Neural cell (in vitro differentiated cells): ENCODE measurements at regions not wholly inside any gene's neighbourhood (a gene's known extent, or its start where the extent isn't known, plus 50 kb on each side); places are given as distances from the start of the nearest gene placed in this dataset.

ENCODE experiments used
- H2AFZ ChIP-seq: fragments of 200-600, 300-800 bp; sonication (generic), shearing (Covaris generic); 2 replicates; pipeline ENCODE4 v1.6.0; 2014; ENCODE audit warnings: low read depth, mild to moderate bottlenecking, antibody characterized with exemption, low read length, moderate library complexity
- H3F3A ChIP-seq: fragments of 200-600 bp; shearing (Covaris generic); 2 replicates; pipeline ENCODE4 v1.6.1; 2016; ENCODE audit warnings: mild to moderate bottlenecking, moderate library complexity, mixed read lengths, antibody characterized with exemption, low read length; ENCODE audit not compliant: insufficient read depth, poor library complexity, severe bottlenecking
- H3K27ac ChIP-seq: fragments of 200-600, 300-800 bp; sonication (generic), shearing (Covaris generic); 2 replicates; pipeline ENCODE4 v1.5.1; 2014; ENCODE audit warnings: mild to moderate bottlenecking, low read length, moderate library complexity
- H3K27me3 ChIP-seq: fragments of 300-800, 200-600 bp; sonication (generic), shearing (Covaris generic); 2 replicates; pipeline ENCODE4 v1.6.0; 2014; ENCODE audit warnings: mild to moderate bottlenecking, low read depth, low read length, moderate library complexity; ENCODE audit not compliant: insufficient read depth
- H3K36me3 ChIP-seq: fragments of 300-800, 200-600 bp; sonication (generic), shearing (Covaris generic); 2 replicates; pipeline ENCODE4 v1.5.1; 2014; ENCODE audit warnings: mild to moderate bottlenecking, antibody characterized with exemption, low read length, moderate library complexity; ENCODE audit not compliant: insufficient read depth
- H3K4me2 ChIP-seq: fragments of 300-800, 200-600 bp; sonication (generic), shearing (Covaris generic); 2 replicates; pipeline ENCODE4 v1.6.0; 2014; ENCODE audit warnings: mild to moderate bottlenecking, low read length
- H3K4me3 ChIP-seq: fragments of 300-800, 200-600 bp; sonication (generic), shearing (Covaris generic); 2 replicates; pipeline ENCODE4 v1.5.1; 2014; ENCODE audit warnings: mild to moderate bottlenecking, low read length, moderate library complexity
- H3K79me2 ChIP-seq: fragments of 200-600 bp; shearing (Covaris generic); replicated peaks from 2 replicates; pipeline ENCODE4 v1.6.0; 2014; ENCODE audit warnings: mild to moderate bottlenecking, low read length, moderate library complexity; ENCODE audit not compliant: insufficient read depth
- H3K9ac ChIP-seq: fragments of 300-800, 200-600 bp; sonication (generic), shearing (Covaris generic); 2 replicates; pipeline ENCODE4 v1.6.1; 2016; ENCODE audit warnings: mild to moderate bottlenecking, low read length, mixed read lengths
- H3K9me2 ChIP-seq: fragments of 200-600 bp; shearing (Covaris generic); 2 replicates; pipeline ENCODE4 v1.6.1; 2016; ENCODE audit warnings: mild to moderate bottlenecking, low read length, mixed read lengths; ENCODE audit not compliant: insufficient read depth
- H3K9me3 ChIP-seq: fragments of 200-600, 300-800 bp; sonication (generic), shearing (Covaris generic); 2 replicates; pipeline ENCODE4 v1.6.1; 2016; ENCODE audit warnings: mild to moderate bottlenecking, mixed run types, low read length, moderate library complexity, mixed read lengths
- H4K20me1 ChIP-seq: fragments of 200-600 bp; shearing (Covaris generic); 2 replicates; pipeline ENCODE4 v1.6.1; 2016; ENCODE audit warnings: mild to moderate bottlenecking, mixed run types; ENCODE audit not compliant: insufficient read depth
- CTCF ChIP-seq: fragments of 450-650 bp; IDR thresholded peaks from 2 replicates; pipeline ENCODE4 v1.5.1; 2014; ENCODE audit warnings: antibody characterized with exemption, mild to moderate bottlenecking, moderate library complexity; ENCODE audit not compliant: poor library complexity, severe bottlenecking
- EP300 ChIP-seq: fragments of 450-650 bp; conservative IDR thresholded peaks from 2 replicates; pipeline ENCODE4 v1.6.1; 2014; ENCODE audit warnings: antibody characterized with exemption, mild to moderate bottlenecking, moderate library complexity; ENCODE audit not compliant: poor library complexity, severe bottlenecking
- EZH2 ChIP-seq: fragments of 200-600, 300-800 bp; shearing (Covaris generic), sonication (generic); IDR thresholded peaks from 2 replicates; pipeline ENCODE4 v1.6.1; 2014; ENCODE audit warnings: antibody characterized with exemption, low read length, borderline replicate concordance, mild to moderate bottlenecking; ENCODE audit not compliant: insufficient read depth, poor library complexity, severe bottlenecking
- MXI1 ChIP-seq: fragments of 450-650 bp; conservative IDR thresholded peaks from 2 replicates; pipeline ENCODE4 v1.6.1; 2014; ENCODE audit warnings: antibody characterized with exemption, mild to moderate bottlenecking; ENCODE audit not compliant: poor library complexity, severe bottlenecking
- POLR2AphosphoS5 ChIP-seq: IDR thresholded peaks from 2 replicates; pipeline ENCODE4 v1.6.1; 2012
- RAD21 ChIP-seq: fragments of 450-650 bp; conservative IDR thresholded peaks from 2 replicates; pipeline ENCODE4 v1.6.1; 2014; ENCODE audit warnings: antibody characterized with exemption, mild to moderate bottlenecking, moderate library complexity
- REST ChIP-seq: IDR thresholded peaks from 2 replicates; pipeline ENCODE4 v1.6.1; 2012; ENCODE audit warnings: borderline replicate concordance
- SMC3 ChIP-seq: fragments of 450-650 bp; conservative IDR thresholded peaks from 2 replicates; pipeline ENCODE4 v1.6.1; 2014; ENCODE audit warnings: antibody characterized with exemption, mild to moderate bottlenecking, moderate library complexity; ENCODE audit not compliant: poor library complexity
- TAF1 ChIP-seq: IDR thresholded peaks from 2 replicates; pipeline ENCODE4 v1.6.1; 2012; ENCODE audit warnings: low read depth

- no peak overlapping the region for H3K4me3 ChIP-seq
- H3K36me3 ChIP-seq = no peaks in the 10 kb centered on the region
- no peaks in the 10 kb centered on the region for H4K20me1 ChIP-seq
- no peaks in the 10 kb centered on the region for H3K9me3 ChIP-seq
- no peak overlapping the region for H3K27ac ChIP-seq
- H3K9me2 ChIP-seq = no peaks in the 10 kb centered on the region
- no peaks in the 10 kb centered on the region for H3K27me3 ChIP-seq
- no peak for TF ChIP-seq MXI1
- no peaks in the 10 kb centered on the region for H3K79me2 ChIP-seq
- H3K4me2 ChIP-seq = no peak overlapping the region
- no peaks in the 10 kb centered on the region for H3F3A ChIP-seq
- H3K9ac ChIP-seq = no peak overlapping the region
- no peak overlapping the region for H2AFZ ChIP-seq
Observed at GRCh38 chr15:31468911-31469785, 142.5 kb downstream of the KLF13 start.

GRCh38 chr15:31469786-31470525 lies 143.3 kb downstream of the KLF13 start:
- H3K4me3 ChIP-seq = no peak overlapping the region
- H3K9me2 ChIP-seq = no peaks in the 10 kb centered on the region
- no peak overlapping the region for H3K4me2 ChIP-seq
- H3K27me3 ChIP-seq = no peaks in the 10 kb centered on the region
- no peak for TF ChIP-seq EP300
- no peak for TF ChIP-seq TAF1
- no peak for TF ChIP-seq RAD21
- TF ChIP-seq POLR2AphosphoS5 = no peak
- TF ChIP-seq CTCF = no peak
- TF ChIP-seq REST = no peak
- TF ChIP-seq EZH2 = no peak
- TF ChIP-seq SMC3 = no peak
- no peak for TF ChIP-seq MXI1
- no peak overlapping the region for H2AFZ ChIP-seq
- H3K27ac ChIP-seq = no peak overlapping the region
- H4K20me1 ChIP-seq = no peaks in the 10 kb centered on the region
- H3K9ac ChIP-seq = no peak overlapping the region
- no peaks in the 10 kb centered on the region for H3K36me3 ChIP-seq
- no peaks in the 10 kb centered on the region for H3K79me2 ChIP-seq
- H3F3A ChIP-seq = no peaks in the 10 kb centered on the region
- no peaks in the 10 kb centered on the region for H3K9me3 ChIP-seq
